Hepatocyte (in vitro differentiated cells): ENCODE measurements at regions not wholly inside any gene's neighbourhood (a gene's known extent, or its start where the extent isn't known, plus 50 kb on each side); places are given as distances from the start of the nearest gene placed in this dataset.

ENCODE experiments used
- CTCF ChIP-seq: fragments of 200-600 bp; sonication (generic); IDR thresholded peaks from 2 replicates; pipeline ENCODE4 v1.5.1; 2016; ENCODE audit warnings: antibody characterized with exemption, mild to moderate bottlenecking; ENCODE audit not compliant: poor library complexity
- EZH2 ChIP-seq: fragments of 200-600 bp; sonication (generic); IDR thresholded peaks from 2 replicates; pipeline ENCODE4 v1.6.1; 2016; ENCODE audit warnings: antibody characterized with exemption, mild to moderate bottlenecking, borderline replicate concordance

- TF ChIP-seq CTCF (no peak), EZH2 (no peak)
Measured at GRCh38 chr1:95889400-95889799, 655.4 kb downstream of the RWDD3 start.
